Suprapubic skin (tissue), 3 donors: ENCODE measurements at regions not wholly inside any gene's neighbourhood (a gene's known extent, or its start where the extent isn't known, plus 50 kb on each side); places are given as distances from the start of the nearest gene placed in this dataset.

Experiments used
- CTCF ChIP-seq, 2 donors: fragments of 200-600 bp in 1 of 2; fragments of 450-650 bp in 1 of 2; sonication (generic) in 1 of 2; IDR thresholded peaks; one replicate each; pipeline ENCODE4 v1.5.1; 2016 to 2019; ENCODE audit warnings: antibody characterized with exemption in 2 of 2, mild to moderate bottlenecking in 1 of 2, moderate library complexity in 1 of 2
- POLR2AphosphoS5 ChIP-seq, 3 donors: sonication (generic); formaldehyde crosslinking; IDR thresholded peaks; one replicate each; pipeline ENCODE4 v1.6.1; 2017; ENCODE audit warnings: antibody characterized with exemption in 3 of 3

GRCh38 chr3:159848348-159849118 lies 140.1 kb upstream of the IL12A start:
- TF ChIP-seq POLR2AphosphoS5 (IDR thresholded peaks at IDR 0.05) (no peak), CTCF (IDR thresholded peaks at IDR 0.05) (no peak)
